GM18868 (cell line): ENCODE measurements at regions not wholly inside any gene's neighbourhood (a gene's known extent, or its start where the extent isn't known, plus 50 kb on each side); places are given as distances from the start of the nearest gene placed in this dataset.
A peak's percentile ranks its signal among the peaks of the same experiment; 100 is the strongest.
"Not testable (repeated sequence)": the region's sequence is repeated elsewhere in the genome, so short reads cannot be mapped to it uniquely, and the experiment has no call there.

Source experiments
- ATAC-seq: cut with Tn5 transposase; IDR thresholded peaks from one replicate; pipeline ENCODE4 v1.9.1; 2021; ENCODE audit warnings: mild to moderate bottlenecking, moderate library complexity; ENCODE audit not compliant: unreplicated experiment

- no peak for ATAC-seq
Measured at GRCh38 chr9:78123808-78124207, 92.2 kb upstream of the GNAQ start.

GRCh38 chr9:78122631-78123030, 91.0 kb upstream of the GNAQ start:
- ATAC-seq = no peak

GRCh38 chr9:78121488-78121887, 89.9 kb upstream of the GNAQ start:
- no peak for ATAC-seq

GRCh38 chr9:78118742-78119473, 87.3 kb upstream of the GNAQ start:
- peak; percentile 98 for ATAC-seq

GRCh38 chr9:78115073-78115472, 83.5 kb upstream of the GNAQ start:
- ATAC-seq = no peak

- no peak for ATAC-seq
Measured at GRCh38 chr9:78114581-78114980, 83.0 kb upstream of the GNAQ start.

DNA sequence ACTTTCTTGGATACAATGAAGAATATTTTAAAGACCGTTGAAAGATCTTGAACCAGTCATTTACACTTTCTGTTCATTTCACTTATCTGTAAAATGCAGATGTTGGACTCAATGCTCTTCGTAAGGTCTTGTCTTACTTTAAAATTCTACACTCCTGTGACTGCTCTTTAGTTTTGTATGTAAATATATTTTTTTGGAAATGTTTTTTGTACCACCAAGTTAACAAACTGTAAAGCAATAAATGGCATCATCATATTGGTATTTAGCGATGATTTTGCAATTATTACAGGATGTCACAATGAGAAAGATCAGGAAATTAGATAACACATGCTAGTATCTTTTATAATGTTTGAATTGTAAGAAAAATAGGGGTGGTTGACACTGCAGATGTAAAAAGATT, 80.8 kb upstream of the GNAQ start:
- ATAC-seq = no peak

- no peak for ATAC-seq
Measured at GRCh38 chr9:78112004-78112403, 80.4 kb upstream of the GNAQ start.

DNA sequence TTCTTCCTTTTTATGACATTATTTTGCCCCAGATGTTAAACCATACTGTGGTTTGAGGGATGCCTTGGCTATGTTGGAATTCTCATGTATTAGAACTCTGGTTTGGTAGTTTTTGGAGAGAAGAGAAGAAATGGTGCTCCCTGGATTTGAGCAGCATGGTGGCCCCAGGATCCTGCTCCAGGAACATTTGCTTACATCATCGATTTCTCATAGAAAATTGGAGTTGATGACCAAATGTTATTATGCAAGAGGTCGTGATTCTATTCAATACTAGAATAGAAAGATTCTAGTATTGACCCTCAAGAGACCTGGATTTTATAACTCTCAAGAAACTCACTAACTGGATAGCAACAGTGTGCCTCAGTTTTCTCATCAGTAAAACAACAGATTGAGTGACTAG, 77.5 kb upstream of the GNAQ start:
- ATAC-seq = no peak

GRCh38 chr9:78106586-78106985, 75.0 kb upstream of the GNAQ start:
- not testable (repeated sequence) for ATAC-seq

- peak; percentile 88 for ATAC-seq
Measured at GRCh38 chr9:78103971-78104433, 72.4 kb upstream of the GNAQ start.

- no peak for ATAC-seq
Measured at GRCh38 chr9:78101247-78101646, 69.6 kb upstream of the GNAQ start.

DNA sequence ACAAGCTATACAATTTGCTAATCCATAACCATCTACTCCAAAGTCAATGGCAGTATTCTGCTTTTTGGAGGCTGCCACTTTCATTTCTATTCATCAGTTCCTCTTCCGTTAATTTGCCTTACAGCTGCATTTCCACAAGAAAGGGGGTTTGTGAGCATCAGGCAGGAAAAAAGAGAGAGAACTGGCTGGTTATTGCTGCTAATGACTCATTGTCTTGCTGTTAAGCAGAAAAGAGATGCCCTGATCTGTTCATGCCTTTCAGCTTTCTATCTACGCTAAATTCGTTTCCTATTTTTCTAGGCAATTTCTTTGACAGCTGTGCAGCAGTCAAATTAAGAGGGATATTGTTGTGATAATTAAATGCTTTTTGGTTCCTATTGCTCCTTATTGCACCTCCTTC, 65.9 kb upstream of the GNAQ start:
- ATAC-seq = no peak

- ATAC-seq = no peak
Measured at GRCh38 chr9:78091731-78092130, 60.1 kb upstream of the GNAQ start.

GRCh38 chr9:78089111-78089510, 57.5 kb upstream of the GNAQ start:
- ATAC-seq = no peak

GRCh38 chr9:78088190-78088589, 56.6 kb upstream of the GNAQ start:
- not testable (repeated sequence) for ATAC-seq
